Neuronal stem cell (in vitro differentiated cells): ENCODE measurements at regions not wholly inside any gene's neighbourhood (a gene's known extent, or its start where the extent isn't known, plus 50 kb on each side); places are given as distances from the start of the nearest gene placed in this dataset.

Source experiments
- DNase-seq: peaks from one replicate; pipeline ENCODE4 v3.0.0-alpha.2; 2013; ENCODE audit warnings: low spot score
- H2AFZ ChIP-seq: one replicate; pipeline ENCODE4 v1.6.1; 2013; ENCODE audit warnings: mild to moderate bottlenecking, low read length, inconsistent platforms
- H2AK5ac ChIP-seq: 2 replicates; pipeline ENCODE4 v1.6.1; 2013; ENCODE audit warnings: low read depth, mild to moderate bottlenecking, inconsistent platforms, low read length, moderate library complexity, mixed read lengths
- H2BK120ac ChIP-seq: 2 replicates; pipeline ENCODE4 v1.6.1; 2013; ENCODE audit warnings: low read depth, mild to moderate bottlenecking, inconsistent platforms, low read length, moderate library complexity, mixed read lengths
- H2BK12ac ChIP-seq: one replicate; pipeline ENCODE4 v1.6.1; 2013; ENCODE audit warnings: low read length, inconsistent platforms
- H2BK15ac ChIP-seq: 2 replicates; pipeline ENCODE4 v1.6.1; 2013; ENCODE audit warnings: mild to moderate bottlenecking, low read length, inconsistent platforms, mixed read lengths
- H2BK5ac ChIP-seq: one replicate; pipeline ENCODE4 v1.6.1; 2013; ENCODE audit warnings: inconsistent platforms, mild to moderate bottlenecking, low read length, moderate library complexity
- H3K14ac ChIP-seq: one replicate; pipeline ENCODE4 v1.6.1; 2013; ENCODE audit warnings: low read length, inconsistent platforms
- H3K18ac ChIP-seq: 2 replicates; pipeline ENCODE4 v1.6.1; 2013; ENCODE audit warnings: low read length, inconsistent platforms
- H3K23ac ChIP-seq: 2 replicates; pipeline ENCODE4 v1.6.1; 2013; ENCODE audit warnings: low read depth, mild to moderate bottlenecking, mixed read lengths, low read length, inconsistent platforms; ENCODE audit not compliant: poor library complexity
- H3K27ac ChIP-seq: replicated peaks from 3 replicates; pipeline ENCODE4 v1.5.1; 2013; ENCODE audit warnings: low read length, inconsistent platforms
- H3K27me3 ChIP-seq, 3 experiments: 2 replicates each; pipeline ENCODE4 v1.6.1; 2013; ENCODE audit warnings: low read length in 3 of 3, mild to moderate bottlenecking in 2 of 3, inconsistent platforms in 1 of 3, low read depth in 1 of 3, mixed read lengths in 1 of 3, moderate library complexity in 1 of 3; ENCODE audit not compliant: control insufficient read depth in 3 of 3, insufficient read depth in 3 of 3
- H3K36me3 ChIP-seq, 2 donors: replicated peaks in 1 of 2; 2 replicates each; pipeline ENCODE4 v1.6.1; 2013; ENCODE audit warnings: low read length in 2 of 2; ENCODE audit not compliant: control insufficient read depth in 2 of 2, insufficient read depth in 2 of 2
- H3K4ac ChIP-seq: 2 replicates; pipeline ENCODE4 v1.6.1; 2013; ENCODE audit warnings: inconsistent platforms, mild to moderate bottlenecking, low read length, moderate library complexity
- H3K4me1 ChIP-seq, 2 donors: 1 replicate in 1 of 2; 2 replicates in 1 of 2; pipeline ENCODE4 v1.6.1; 2013; ENCODE audit warnings: low read length in 2 of 2, low read depth in 1 of 2; ENCODE audit not compliant: control insufficient read depth in 2 of 2, insufficient read depth in 1 of 2
- H3K4me2 ChIP-seq: one replicate; pipeline ENCODE4 v1.6.1; 2013; ENCODE audit warnings: mild to moderate bottlenecking, low read length, inconsistent platforms; ENCODE audit not compliant: insufficient read depth, poor library complexity, severe bottlenecking
- H3K4me3 ChIP-seq, 2 donors: 2 replicates each; pipeline ENCODE4 v1.5.1; 2013; ENCODE audit warnings: low read length in 2 of 2, mild to moderate bottlenecking in 2 of 2, inconsistent platforms in 1 of 2, moderate library complexity in 1 of 2
- H3K79me1 ChIP-seq: one replicate; pipeline ENCODE4 v1.6.1; 2013; ENCODE audit warnings: low read depth, mild to moderate bottlenecking, inconsistent platforms, low read length, moderate library complexity
- H3K9ac ChIP-seq: one replicate; pipeline ENCODE4 v1.6.1; 2013; ENCODE audit warnings: mild to moderate bottlenecking, low read depth, low read length, inconsistent platforms; ENCODE audit not compliant: poor library complexity
- H3K9me3 ChIP-seq, 2 donors: replicated peaks in 1 of 2; 2 replicates each; pipeline versions ENCODE3 to v1.6.1; 2013; ENCODE audit warnings: low read length in 2 of 2, mild to moderate bottlenecking in 2 of 2, inconsistent platforms in 1 of 2, low read depth in 1 of 2, mixed read lengths in 1 of 2, moderate library complexity in 1 of 2; ENCODE audit not compliant: control insufficient read depth in 2 of 2, insufficient read depth in 1 of 2
- H4K8ac ChIP-seq: one replicate; pipeline ENCODE4 v1.6.1; 2013; ENCODE audit warnings: low read depth, mild to moderate bottlenecking, inconsistent platforms, low read length, moderate library complexity
- H4K91ac ChIP-seq: one replicate; pipeline ENCODE4 v1.6.1; 2013; ENCODE audit warnings: low read length, low read depth, mild to moderate bottlenecking, inconsistent platforms; ENCODE audit not compliant: poor library complexity
- WGBS, 2 donors: extraction: QIAGEN DNeasy Blood & Tissue Kit; methylation state at CpG; one replicate each; pipeline ENCODE4 v1.1.7; 2013; ENCODE audit warnings: missing lambda C conversion rate in 2 of 2, mixed read lengths in 1 of 2; ENCODE audit not compliant: insufficient read length in 2 of 2, insufficient replicate concordance in 1 of 2; ENCODE audit errors: extremely low coverage in 2 of 2; 5-methylcytosine and 5-hydroxymethylcytosine counted together

DNA sequence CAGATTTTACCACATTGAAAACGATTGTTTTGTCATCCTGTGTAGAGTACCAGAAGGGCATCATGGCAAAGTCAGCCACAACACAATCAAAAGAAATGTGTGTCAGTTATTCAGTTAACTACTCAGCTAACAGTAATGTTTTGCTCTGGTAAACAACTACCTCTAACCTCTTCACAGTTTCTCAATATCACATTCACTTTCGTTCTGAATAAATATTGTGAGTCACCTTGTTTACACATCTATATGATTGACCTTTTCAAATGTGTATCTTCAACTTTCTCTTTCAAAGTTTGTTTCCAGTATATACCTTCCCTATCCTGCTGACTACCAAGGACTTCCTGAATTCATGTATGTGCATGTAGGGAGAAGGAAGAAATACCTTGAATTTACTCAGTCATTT, 216.6 kb upstream of the UFL1 start:
- Histone ChIP-seq H2BK12ac (no peak overlapping the region), H2BK15ac (no peak overlapping the region), H3K4me1 (no peaks in the 10 kb centered on the region), H4K91ac (no peak overlapping the region), H2AK5ac (no peak overlapping the region), H2BK120ac (no peak overlapping the region), H3K27ac (no peak overlapping the region), H3K79me1 (no peaks in the 10 kb centered on the region), H4K8ac (no peak overlapping the region), H3K9ac (no peak overlapping the region), H3K4me3 (no peak overlapping the region), H2BK5ac (no peak overlapping the region), H3K27me3 (no peaks in the 10 kb centered on the region), H3K23ac (no peak overlapping the region), H3K4me2 (no peak overlapping the region), H3K9me3 (no peaks in the 10 kb centered on the region), H3K14ac (no peak overlapping the region), H3K4ac (no peak overlapping the region), H3K36me3 (no peaks in the 10 kb centered on the region), H3K18ac (no peak overlapping the region), H2AFZ (no peak overlapping the region)
- WGBS, 2 donors, result no CpG with 5 or more reads among the region's 2 CpGs
- DNase-seq, result no peak

DNA sequence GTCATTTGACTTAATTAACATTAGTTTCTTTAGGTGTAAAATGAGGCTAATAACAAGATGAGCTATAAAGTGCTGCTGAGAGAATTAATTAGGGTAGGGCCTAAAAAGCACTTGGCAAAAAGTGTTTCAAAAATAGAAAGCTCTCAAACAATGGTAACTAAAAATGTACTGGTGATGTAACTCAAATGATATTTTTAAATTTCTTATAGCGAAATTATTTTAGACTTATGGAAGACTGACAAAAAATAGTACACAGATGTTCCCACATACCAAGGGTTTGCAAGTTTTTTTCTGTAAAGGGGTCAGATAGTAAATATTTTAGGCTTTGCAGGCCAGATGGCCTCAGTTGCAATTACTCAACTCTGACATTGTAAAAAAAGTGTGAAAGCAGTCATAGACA, 190.7 kb upstream of the UFL1 start:
- H3K4me3 ChIP-seq, result no peak overlapping the region
- H3K79me1 ChIP-seq, result no peaks in the 10 kb centered on the region
- no peak overlapping the region for H3K4me2 ChIP-seq
- no peaks in the 10 kb centered on the region for H3K4me1 ChIP-seq
- H2BK120ac ChIP-seq, result no peak overlapping the region
- H2AFZ ChIP-seq, result no peak overlapping the region
- DNase-seq, result no peak
- H3K9me3 ChIP-seq, result peaks cover 0 to 3% of the 10 kb centered on the region in 2 donors
- H2BK5ac ChIP-seq, result no peak overlapping the region
- H3K23ac ChIP-seq, result no peak overlapping the region
- no peaks in the 10 kb centered on the region for H3K27me3 ChIP-seq
- H2BK12ac ChIP-seq, result no peak overlapping the region
- H3K27ac ChIP-seq, result no peak overlapping the region
- H3K36me3 ChIP-seq, result no peaks in the 10 kb centered on the region
- WGBS, 2 donors, result no CpG with 5 or more reads among the region's 1 CpG
- H2BK15ac ChIP-seq, result no peak overlapping the region
- no peak overlapping the region for H3K4ac ChIP-seq
- no peak overlapping the region for H4K91ac ChIP-seq
- H3K9ac ChIP-seq, result no peak overlapping the region
- no peak overlapping the region for H2AK5ac ChIP-seq
- H4K8ac ChIP-seq, result no peak overlapping the region
- no peak overlapping the region for H3K14ac ChIP-seq
- H3K18ac ChIP-seq, result no peak overlapping the region

DNA sequence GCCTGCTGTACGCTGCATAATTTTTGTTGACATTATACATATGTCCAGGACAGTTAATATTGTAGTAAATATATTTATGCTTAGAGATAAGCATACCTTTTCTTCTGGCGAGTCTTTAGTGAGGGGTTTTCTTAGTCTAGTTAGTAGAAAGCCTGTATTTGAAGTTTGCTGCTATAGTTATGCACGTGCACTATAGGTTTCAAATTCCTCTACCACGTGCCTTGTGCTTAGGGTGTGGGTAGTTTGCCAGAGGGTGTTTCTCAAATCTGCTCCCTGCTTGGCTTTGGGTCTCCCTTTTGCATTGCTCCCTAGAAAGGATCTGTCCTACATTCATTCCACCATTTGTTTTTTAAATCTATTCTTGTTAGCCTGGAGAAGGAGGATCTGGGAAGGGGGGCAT, 181.4 kb upstream of the UFL1 start:
- Histone ChIP-seq H3K9me3 (peaks cover 0 to 3% of the 10 kb centered on the region in 2 donors), H2BK12ac (no peak overlapping the region), H4K91ac (no peak overlapping the region), H4K8ac (no peak overlapping the region), H3K4ac (no peak overlapping the region), H3K36me3 (no peaks in the 10 kb centered on the region), H2AFZ (no peak overlapping the region), H3K27ac (no peak overlapping the region), H3K4me3 (no peak overlapping the region), H3K23ac (no peak overlapping the region), H3K27me3 (no peaks in the 10 kb centered on the region), H3K18ac (no peak overlapping the region), H3K79me1 (no peaks in the 10 kb centered on the region), H3K4me2 (no peak overlapping the region), H2BK15ac (no peak overlapping the region), H2AK5ac (no peak overlapping the region), H2BK5ac (no peak overlapping the region), H3K14ac (no peak overlapping the region), H3K4me1 (no peaks in the 10 kb centered on the region), H3K9ac (no peak overlapping the region), H2BK120ac (no peak overlapping the region)
- no CpG with 5 or more reads among the region's 4 CpGs for WGBS, 2 donors
- no peak for DNase-seq

DNA sequence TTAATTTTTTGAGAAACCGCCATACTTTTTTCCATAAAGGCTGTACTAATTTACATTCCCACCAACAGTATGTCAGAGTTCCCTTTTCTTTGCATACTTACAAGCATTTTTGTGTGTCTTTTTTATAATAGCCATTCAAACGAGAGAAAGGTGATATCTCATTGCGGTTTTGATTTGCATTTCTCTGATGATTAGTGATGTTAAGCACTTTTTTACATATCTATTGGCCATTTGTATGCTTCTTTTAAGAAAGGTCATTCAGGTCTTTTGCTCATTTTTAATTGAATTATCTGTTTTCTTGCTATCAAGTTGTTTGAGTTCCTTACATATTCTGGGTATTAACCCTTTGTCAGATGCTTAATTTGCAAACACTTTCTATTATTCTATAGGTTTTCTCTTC, 176.1 kb upstream of the UFL1 start:
- H4K91ac ChIP-seq, result no peak overlapping the region
- H3K4me3 ChIP-seq, result no peak overlapping the region
- no peak overlapping the region for H3K23ac ChIP-seq
- H2AK5ac ChIP-seq, result no peak overlapping the region
- H2BK15ac ChIP-seq, result no peak overlapping the region
- H3K9me3 ChIP-seq, result no peaks in the 10 kb centered on the region
- no peaks in the 10 kb centered on the region for H3K4me1 ChIP-seq
- no peak for DNase-seq
- no peak overlapping the region for H3K27ac ChIP-seq
- H3K4ac ChIP-seq, result no peak overlapping the region
- no peak overlapping the region for H2BK12ac ChIP-seq
- H3K27me3 ChIP-seq, result no peaks in the 10 kb centered on the region
- no peak overlapping the region for H4K8ac ChIP-seq
- no peak overlapping the region for H2AFZ ChIP-seq
- no peak overlapping the region for H2BK5ac ChIP-seq
- no CpG with 5 or more reads among the region's 3 CpGs for WGBS, 2 donors
- no peaks in the 10 kb centered on the region for H3K79me1 ChIP-seq
- H2BK120ac ChIP-seq, result no peak overlapping the region
- no peak overlapping the region for H3K4me2 ChIP-seq
- H3K36me3 ChIP-seq, result no peaks in the 10 kb centered on the region
- H3K18ac ChIP-seq, result no peak overlapping the region
- H3K14ac ChIP-seq, result no peak overlapping the region
- no peak overlapping the region for H3K9ac ChIP-seq
